ENCODE measurements at regions not wholly inside any gene's neighbourhood (a gene's known extent, or its start where the extent isn't known, plus 50 kb on each side); places are given as distances from the start of the nearest gene placed in this dataset.

GRCh38 chr1:244319283-244320132, 132.2 kb downstream of the ADSS2 start (continued):
- TF ChIP-seq ZBTB4 (CRISPR knock-in tag; IDR thresholded peaks at IDR 0.05) (no peak), ZNF687 (IDR thresholded peaks at IDR 0.05) (peak; percentile 88), BCLAF1 (IDR thresholded peaks at IDR 0.05) (no peak), EGR1 (IDR thresholded peaks at IDR 0.05; ENCODE audit: borderline replicate concordance in 1 of 2, low read depth in 2 of 2, low read length in 2 of 2) (no peak), IRF4 (IDR thresholded peaks at IDR 0.05; ENCODE audit: low read depth, low read length) (no peak; the same call in 1 of the 2 replicates), SREBF1 (IDR thresholded peaks at IDR 0.05; ENCODE audit: low read length) (no peak), ZNF592 (IDR thresholded peaks at IDR 0.05) (no peak), PAX5 (IDR thresholded peaks at IDR 0.05; ENCODE audit: borderline replicate concordance, low read depth, low read length) (no peak), ATF3 (IDR thresholded peaks at IDR 0.05; ENCODE audit: borderline replicate concordance, extremely low read depth, low read depth, low read length) (no peak), NBN (IDR thresholded peaks at IDR 0.05) (peak; percentile 77), WRNIP1 (IDR thresholded peaks at IDR 0.05; ENCODE audit: borderline replicate concordance, low read depth, low read length) (peak; percentile 67; the same call in 1 of the 2 replicates), PKNOX1 (IDR thresholded peaks at IDR 0.05) (peak; percentile 40; the same call in 1 of the 2 replicates)
